ENCODE measurements at regions not wholly inside any gene's neighbourhood (a gene's known extent, or its start where the extent isn't known, plus 50 kb on each side); places are given as distances from the start of the nearest gene placed in this dataset.
"Not testable (repeated sequence)": the region's sequence is repeated elsewhere in the genome, so short reads cannot be mapped to it uniquely, and the experiment has no call there.

DNA sequence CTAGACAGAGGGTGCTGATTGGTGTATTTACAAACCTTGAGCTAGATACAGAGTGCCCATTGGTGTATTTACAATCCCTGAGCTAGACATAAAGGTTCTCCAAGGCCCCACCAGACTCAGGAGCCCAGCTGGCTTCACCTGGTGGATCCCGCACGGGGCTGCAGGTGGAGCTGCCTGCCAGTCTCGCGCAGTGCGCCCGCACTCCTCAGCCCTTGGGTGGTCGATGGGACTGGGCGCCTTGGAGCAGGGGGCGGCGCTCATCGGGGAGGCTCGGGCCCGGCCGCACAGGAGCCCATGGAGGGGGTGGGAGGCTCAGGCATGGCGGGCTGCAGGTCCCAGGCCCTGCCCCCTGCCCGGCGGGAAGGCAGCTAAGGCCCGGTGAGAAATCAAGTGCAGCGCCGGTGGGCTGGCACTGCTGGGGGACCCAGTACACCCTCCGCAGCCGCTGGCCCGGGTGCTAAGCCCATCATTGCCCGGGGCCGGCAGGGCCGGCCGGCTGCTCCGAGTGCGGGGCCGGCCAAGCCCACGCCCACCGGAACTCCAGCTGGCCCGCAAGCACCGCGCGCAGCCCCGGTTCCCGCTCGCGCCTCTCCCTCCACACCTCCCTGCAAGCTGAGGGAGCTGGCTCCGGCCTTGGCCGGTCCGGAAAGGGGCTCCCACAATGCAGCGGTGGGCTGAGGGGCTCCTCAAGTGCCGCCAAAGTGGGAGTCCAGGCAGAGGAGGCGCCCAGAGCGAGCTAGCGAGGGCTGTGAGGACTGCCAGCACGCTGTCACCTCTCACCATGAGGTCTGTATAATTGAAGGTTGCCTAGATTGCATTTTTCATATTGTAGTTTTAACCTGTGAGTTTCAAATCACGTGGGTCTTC lies 765.4 kb downstream of the TAF11L14 start:
- H3K4me3 ChIP-seq (replicated peaks in 1 of 3; ENCODE audit: insufficient read depth in 1 of 3, low read depth in 2 of 3, low read length in 3 of 3); H3K4me2 ChIP-seq (ENCODE audit: low read depth, low read length); H2AFZ ChIP-seq (ENCODE audit: low read length); POLR2A ChIA-PET; CTCF ChIA-PET (ENCODE audit: low intra/inter-chr PET ratio, low total read pairs); H3K36me3 ChIP-seq (replicated peaks in 1 of 2; ENCODE audit: control insufficient read depth in 1 of 2, insufficient read depth in 2 of 2, low read length in 2 of 2); H3K27ac ChIP-seq (ENCODE audit: extremely low read length, insufficient read depth, low read length); DNase-seq (ENCODE audit: low spot score); in situ Hi-C loops (cut with HindIII; ENCODE audit: extremely low pct_ligation_motif_present, low pct_unique_long_range_greater_than_20kb); H3K9me3 ChIP-seq (ENCODE audit: low read length); FAIRE-seq; ATAC-seq; H3K79me2 ChIP-seq (ENCODE audit: insufficient read depth, low read length); H3K4me1 ChIP-seq (ENCODE audit: insufficient read depth, low read length); BruUV-seq (replicated peaks); H3K27me3 ChIP-seq (ENCODE audit: control insufficient read depth in 1 of 2, insufficient read depth in 2 of 2, low read length in 2 of 2); H3K9ac ChIP-seq (ENCODE audit: insufficient read depth, low read depth, low read length); H4K20me1 ChIP-seq (ENCODE audit: insufficient read depth, low read length): not testable (repeated sequence)
- WGBS (ENCODE audit: low lambda C conversion rate): 39% methylated on average over 6 of the region's 50 CpGs
- intact Hi-C loops (cut with micrococcal nuclease; ENCODE audit: unreplicated experiment): loop anchor here (10.0 kb wide), 1 partner anchor 1205 kb away; no protein-coding TSS in a partner anchor

DNA sequence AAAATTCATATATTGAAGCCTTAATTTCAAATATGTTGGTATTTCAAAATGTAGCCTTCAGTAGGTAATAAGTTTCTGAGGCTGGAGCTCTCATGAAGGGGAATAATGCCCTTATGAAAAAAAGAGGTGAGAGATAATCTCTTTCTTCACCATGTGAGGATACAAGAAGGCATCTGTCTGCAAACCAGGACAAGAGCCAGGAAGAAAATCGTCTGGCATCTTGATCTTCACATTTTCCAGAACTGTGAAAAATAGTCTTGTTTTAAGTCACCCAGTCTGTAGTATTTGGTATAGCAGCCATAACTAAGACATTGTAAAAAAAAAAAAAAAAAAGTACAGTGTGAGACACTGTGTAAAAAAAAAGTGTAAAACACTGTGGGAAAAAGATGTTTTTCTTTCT lies 768.9 kb downstream of the TAF11L14 start:
- no peak for DNase-seq (ENCODE audit: low spot score)
- H3K9me3 ChIP-seq (ENCODE audit: low read length): no peaks in the 10 kb centered on the region
- no peak overlapping the region for H3K4me2 ChIP-seq (ENCODE audit: low read depth, low read length)
- H3K36me3 ChIP-seq (replicated peaks in 1 of 2; ENCODE audit: control insufficient read depth in 1 of 2, insufficient read depth in 2 of 2, low read length in 2 of 2): no peaks in the 10 kb centered on the region
- ChIA-PET POLR2A (no interaction called here), CTCF (ENCODE audit: low intra/inter-chr PET ratio, low total read pairs) (no interaction called here)
- H3K4me3 ChIP-seq (replicated peaks in 1 of 3; ENCODE audit: insufficient read depth in 1 of 3, low read depth in 2 of 3, low read length in 3 of 3): no peak overlapping the region
- no peak for ATAC-seq
- no peak overlapping the region for H2AFZ ChIP-seq (ENCODE audit: low read length)
- H3K9ac ChIP-seq (ENCODE audit: insufficient read depth, low read depth, low read length): no peak overlapping the region
- WGBS (ENCODE audit: low lambda C conversion rate): 4% methylated on average over 1 of the region's 1 CpG
- in situ Hi-C loops (cut with HindIII; ENCODE audit: extremely low pct_ligation_motif_present, low pct_unique_long_range_greater_than_20kb) (no loop called here), intact Hi-C loops (cut with micrococcal nuclease; ENCODE audit: unreplicated experiment) (no loop called here)
- no peaks in the 10 kb centered on the region for H3K79me2 ChIP-seq (ENCODE audit: insufficient read depth, low read length)
- BruUV-seq (replicated peaks): no TSS peak
- no peaks in the 10 kb centered on the region for H3K27me3 ChIP-seq (ENCODE audit: control insufficient read depth in 1 of 2, insufficient read depth in 2 of 2, low read length in 2 of 2)
- H4K20me1 ChIP-seq (ENCODE audit: insufficient read depth, low read length): no peaks in the 10 kb centered on the region
- TF ChIP-seq NPAS2 (CRISPR knock-in tag; IDR thresholded peaks at IDR 0.05; ENCODE audit: borderline replicate concordance): no peak
- TF ChIP-seq FOXA1 (IDR thresholded peaks at IDR 0.05): no peak
- no peak for TF ChIP-seq FOXA1 (CRISPR knock-in tag; IDR thresholded peaks at IDR 0.05)
- TF ChIP-seq, protein P1, sequence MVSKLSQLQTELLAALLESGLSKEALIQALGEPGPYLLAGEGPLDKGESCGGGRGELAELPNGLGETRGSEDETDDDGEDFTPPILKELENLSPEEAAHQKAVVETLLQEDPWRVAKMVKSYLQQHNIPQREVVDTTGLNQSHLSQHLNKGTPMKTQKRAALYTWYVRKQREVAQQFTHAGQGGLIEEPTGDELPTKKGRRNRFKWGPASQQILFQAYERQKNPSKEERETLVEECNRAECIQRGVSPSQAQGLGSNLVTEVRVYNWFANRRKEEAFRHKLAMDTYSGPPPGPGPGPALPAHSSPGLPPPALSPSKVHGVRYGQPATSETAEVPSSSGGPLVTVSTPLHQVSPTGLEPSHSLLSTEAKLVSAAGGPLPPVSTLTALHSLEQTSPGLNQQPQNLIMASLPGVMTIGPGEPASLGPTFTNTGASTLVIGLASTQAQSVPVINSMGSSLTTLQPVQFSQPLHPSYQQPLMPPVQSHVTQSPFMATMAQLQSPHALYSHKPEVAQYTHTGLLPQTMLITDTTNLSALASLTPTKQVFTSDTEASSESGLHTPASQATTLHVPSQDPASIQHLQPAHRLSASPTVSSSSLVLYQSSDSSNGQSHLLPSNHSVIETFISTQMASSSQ (IDR thresholded peaks at IDR 0.05; ENCODE audit: low read depth): no peak
- TF ChIP-seq, protein P1 (CRISPR knock-in tag; IDR thresholded peaks at IDR 0.05; ENCODE audit: borderline replicate concordance): no peak
- no peak for TF ChIP-seq TEAD2 (CRISPR knock-in tag; IDR thresholded peaks at IDR 0.05)
- no peak for TF ChIP-seq ZNF512 (CRISPR knock-in tag; IDR thresholded peaks at IDR 0.05)
- TF ChIP-seq MEIS2 (CRISPR knock-in tag; IDR thresholded peaks at IDR 0.05): no peak
- no peak for TF ChIP-seq SRSF4 (IDR thresholded peaks at IDR 0.05; ENCODE audit: low read depth, low read length, poor library complexity, severe bottlenecking)
- no peak for TF ChIP-seq ARID2 (CRISPR knock-in tag; IDR thresholded peaks at IDR 0.05; ENCODE audit: borderline replicate concordance)
- no peak overlapping the region for H3K27ac ChIP-seq (ENCODE audit: extremely low read length, insufficient read depth, low read length)
- FAIRE-seq: no peak
- H3K4me1 ChIP-seq (ENCODE audit: insufficient read depth, low read length): no peaks in the 10 kb centered on the region

Measured in HepG2 (cell line).